HL-60/S4 (cell line): ENCODE measurements at regions not wholly inside any gene's neighbourhood (a gene's known extent, or its start where the extent isn't known, plus 50 kb on each side); places are given as distances from the start of the nearest gene placed in this dataset.
"Not testable (repeated sequence)": the region's sequence is repeated elsewhere in the genome, so short reads cannot be mapped to it uniquely, and the experiment has no call there.

Experiments used
- in situ Hi-C: fragments of 300-500 bp; cut with MboI; formaldehyde crosslinking; loops from 2 replicates; pipeline ENCODE4 v1.14.3; 2022; ENCODE audit warnings: low sequenced_read_pairs

- in situ Hi-C loops = no loop called here
These were observed 172.9 kb upstream of the PPP1R26 start for GRCh38 chr9:135306699-135307098.

DNA sequence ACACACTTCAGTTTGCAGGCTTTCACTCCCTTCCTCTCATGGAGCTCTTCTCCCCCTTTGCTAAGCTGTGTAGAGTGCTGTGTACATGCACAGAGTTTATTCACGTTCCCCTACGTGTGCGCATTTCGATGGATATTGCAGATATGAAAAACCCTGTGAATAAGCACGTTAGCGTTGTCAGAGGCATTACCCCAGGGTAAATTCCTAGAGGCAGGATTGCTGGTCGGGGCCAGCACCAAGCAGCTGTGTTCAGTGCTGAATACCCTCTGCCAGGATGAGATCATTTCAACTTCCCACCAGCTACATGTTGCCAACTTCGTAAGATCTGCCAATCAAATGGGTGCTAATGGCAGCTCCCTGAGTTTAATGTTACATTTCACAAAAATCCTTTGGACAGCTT is 172.3 kb upstream of the PPP1R26 start:
- in situ Hi-C loops = no loop called here

DNA sequence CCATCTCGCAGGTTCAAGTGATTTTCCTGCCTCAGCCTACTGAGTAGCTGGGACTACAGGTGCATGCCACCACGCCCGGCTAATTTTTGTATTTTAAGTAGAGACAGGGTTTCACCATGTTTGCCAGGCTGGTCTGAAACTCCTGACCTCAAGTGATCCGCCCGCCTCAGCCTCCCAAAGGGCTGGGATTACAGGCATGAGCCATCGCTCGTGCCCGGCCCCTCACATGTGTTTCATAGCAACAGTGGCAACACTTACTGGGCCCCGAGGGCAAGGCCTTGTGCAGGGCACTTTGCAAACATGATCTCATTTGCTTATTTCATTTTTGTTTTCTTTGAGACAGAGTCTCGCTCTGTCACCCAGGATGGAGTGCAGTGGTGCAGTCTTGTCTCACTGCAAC is 171.7 kb upstream of the PPP1R26 start:
- in situ Hi-C loops = not testable (repeated sequence)

GRCh38 chr9:135308821-135309762 is 170.5 kb upstream of the PPP1R26 start:
- in situ Hi-C loops = no loop called here

DNA sequence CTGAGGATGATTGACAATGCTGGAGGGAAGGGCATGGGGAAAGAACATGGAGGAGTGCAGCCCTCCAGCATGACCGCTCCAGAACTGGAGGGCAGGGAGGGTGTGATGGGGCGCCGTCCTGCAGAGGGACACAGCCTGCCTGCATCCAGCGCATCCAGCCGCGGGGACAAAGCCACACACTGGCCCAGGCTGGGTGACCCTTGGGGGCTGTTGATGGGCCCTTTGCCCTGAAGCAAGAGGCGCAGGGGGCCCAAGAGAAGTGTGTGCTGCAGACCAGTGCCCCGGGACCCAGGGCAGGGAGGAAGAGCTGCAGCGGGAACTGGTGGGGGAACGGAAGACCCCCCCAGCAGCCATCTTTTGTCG is 169.8 kb upstream of the PPP1R26 start:
- in situ Hi-C loops = no loop called here

DNA sequence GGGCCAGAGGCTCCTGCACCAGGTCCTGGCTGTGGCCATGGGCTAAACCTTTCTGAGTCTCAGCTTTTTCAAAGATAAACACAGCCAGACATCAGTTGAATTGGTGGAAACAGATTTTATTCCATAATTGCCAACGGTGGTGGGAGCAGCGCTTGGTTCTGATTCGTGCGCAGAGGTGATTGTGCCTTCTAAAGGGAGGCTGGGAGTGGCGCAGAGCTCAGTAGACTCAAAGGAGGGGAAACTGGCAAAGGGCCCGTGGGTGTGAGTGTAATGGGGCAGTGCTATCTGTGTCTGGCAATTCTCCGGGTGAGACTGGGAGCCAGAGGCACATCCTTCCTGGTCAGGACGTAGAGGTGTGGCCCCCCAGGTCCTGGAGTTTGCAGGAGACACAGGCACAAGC is 169.4 kb upstream of the PPP1R26 start:
- in situ Hi-C loops = no loop called here

DNA sequence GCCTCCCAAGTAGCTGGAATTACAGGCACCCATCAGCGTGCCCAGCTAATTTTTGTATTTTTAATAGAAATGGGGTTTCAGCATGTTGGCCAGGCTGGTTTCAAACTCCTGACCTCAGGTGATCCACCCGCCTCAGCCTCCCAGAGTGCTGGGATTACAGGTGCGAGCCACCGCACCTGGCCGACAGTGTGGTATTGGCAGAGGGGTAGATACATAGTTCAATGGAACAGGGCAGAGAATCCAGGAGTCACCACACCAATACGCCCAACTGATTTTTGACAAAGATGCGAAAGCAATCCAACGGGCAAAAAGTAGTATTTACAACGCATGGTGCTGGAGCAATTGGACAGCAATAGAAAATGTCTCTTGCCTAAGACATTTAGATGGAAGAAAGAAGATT is 164.0 kb upstream of the PPP1R26 start:
- in situ Hi-C loops = no loop called here

GRCh38 chr9:135320331-135320730 is 159.3 kb upstream of the PPP1R26 start:
- in situ Hi-C loops = no loop called here

GRCh38 chr9:135320943-135321342 is 158.6 kb upstream of the PPP1R26 start:
- in situ Hi-C loops = no loop called here

GRCh38 chr9:135321580-135321979 is 158.0 kb upstream of the PPP1R26 start:
- in situ Hi-C loops = no loop called here

GRCh38 chr9:135324329-135324728 is 155.3 kb upstream of the PPP1R26 start:
- in situ Hi-C loops = no loop called here

DNA sequence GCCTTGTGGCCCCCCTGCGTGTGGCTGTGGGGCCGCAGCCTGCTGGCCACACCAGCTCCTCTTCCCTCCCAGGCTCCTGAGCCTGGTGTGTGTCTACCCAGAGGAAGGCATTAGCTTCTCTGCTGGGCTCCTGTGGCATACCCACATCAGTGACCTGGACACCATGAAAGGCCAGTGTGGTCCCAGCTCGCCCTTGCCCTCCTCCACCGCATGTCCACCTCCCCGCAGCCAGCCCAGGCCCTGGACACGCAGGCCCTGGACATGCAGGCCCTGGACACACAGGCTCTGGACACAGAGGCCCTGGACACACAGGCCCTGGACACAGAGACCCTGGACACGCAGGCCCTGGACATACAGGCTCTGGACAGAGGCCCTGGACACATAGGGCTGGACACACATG is 153.4 kb upstream of the PPP1R26 start:
- in situ Hi-C loops = no loop called here

- in situ Hi-C loops = no loop called here
These were observed 152.9 kb upstream of the PPP1R26 start for GRCh38 chr9:135326633-135327152.

- in situ Hi-C loops = no loop called here
These were observed 150.8 kb upstream of the PPP1R26 start for GRCh38 chr9:135328485-135329417.

DNA sequence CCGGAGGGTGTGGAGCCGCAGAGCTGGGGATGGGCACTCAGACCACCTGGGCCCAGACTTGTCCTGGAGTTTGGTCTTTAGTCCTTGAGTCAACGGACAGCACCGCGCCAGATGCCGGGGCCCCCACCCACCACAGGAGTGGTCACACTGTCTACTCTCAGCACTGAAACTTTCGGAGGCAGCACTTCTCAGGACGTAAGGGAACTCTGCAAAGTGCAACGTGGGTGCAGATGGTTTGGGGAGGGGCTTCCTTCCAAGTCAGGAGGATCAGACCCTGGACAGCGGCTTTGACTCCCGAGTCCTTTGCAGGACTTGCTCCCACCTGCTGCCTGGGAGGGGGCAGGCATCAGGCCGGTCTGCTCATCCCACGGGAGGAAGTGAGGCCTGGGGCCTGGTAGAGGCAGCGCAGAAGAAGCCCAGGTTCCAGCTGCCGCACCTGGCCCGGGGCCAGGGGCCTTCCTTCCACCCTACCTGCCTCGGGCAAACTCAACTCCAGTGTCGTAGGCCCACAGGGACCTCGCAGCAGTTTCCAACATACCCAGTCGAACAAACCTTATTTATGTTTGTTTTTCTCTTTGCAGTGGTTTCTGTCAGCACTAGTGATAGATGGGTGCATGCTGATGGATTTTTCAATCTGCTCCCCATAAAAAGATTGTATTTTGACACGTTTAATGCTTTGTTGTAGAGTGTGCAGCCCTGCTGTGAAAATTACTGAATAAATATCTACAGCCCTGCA is 149.8 kb upstream of the PPP1R26 start:
- in situ Hi-C loops = no loop called here

DNA sequence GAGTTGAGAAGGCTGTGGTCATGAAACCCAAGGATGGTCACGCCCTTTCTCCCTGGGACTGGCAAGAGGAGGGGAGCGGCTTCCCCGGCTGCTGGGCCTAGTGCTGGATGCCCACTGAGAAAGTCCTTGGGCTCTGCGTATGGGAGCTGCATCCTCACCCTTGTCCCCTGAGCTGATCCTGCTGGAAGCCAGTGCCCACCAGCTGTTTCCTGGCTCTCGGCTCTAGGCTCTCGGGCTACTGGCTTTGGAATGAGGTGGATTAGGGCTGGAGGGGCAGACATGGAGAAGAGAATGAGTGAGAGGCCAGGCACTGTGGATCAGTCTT is 149.3 kb upstream of the PPP1R26 start:
- in situ Hi-C loops = no loop called here

DNA sequence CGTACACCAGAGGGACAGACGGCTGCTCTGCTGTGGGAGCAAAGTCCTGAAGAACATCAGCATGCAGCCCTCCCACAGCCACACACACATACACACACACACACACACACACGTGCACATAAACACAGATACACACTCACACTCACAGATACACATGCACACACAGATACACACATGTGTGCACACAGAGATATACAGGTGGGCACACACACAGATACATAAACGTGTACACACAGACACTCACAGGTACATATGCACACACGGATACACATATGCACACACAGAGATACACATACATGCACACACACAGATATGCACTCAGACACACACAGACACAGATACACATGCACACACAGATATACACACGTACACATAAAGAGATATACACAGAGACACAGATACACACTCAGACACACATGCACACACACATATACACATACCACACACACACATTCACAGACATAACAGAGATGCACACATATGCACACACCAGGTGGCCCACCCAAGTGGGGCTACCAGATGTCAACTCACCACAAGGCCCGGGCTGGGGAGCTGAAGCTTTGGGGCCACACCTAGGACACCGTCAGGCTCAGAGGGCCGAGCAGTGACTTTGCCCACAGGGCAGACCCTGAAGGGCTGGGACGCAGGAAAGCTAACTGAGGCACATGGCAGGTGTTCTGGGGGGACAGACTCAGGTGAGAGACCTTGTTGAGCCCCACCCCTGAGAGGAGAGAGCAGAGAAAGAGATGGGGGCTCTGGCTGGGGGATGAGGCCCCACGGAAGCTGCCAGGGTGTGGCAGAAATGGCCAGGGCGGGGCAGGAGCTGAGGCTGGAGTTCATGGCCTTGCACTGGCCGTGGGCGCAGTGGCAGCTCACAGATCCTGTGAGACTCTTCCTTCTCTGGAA is 148.6 kb upstream of the PPP1R26 start:
- in situ Hi-C loops = no loop called here

DNA sequence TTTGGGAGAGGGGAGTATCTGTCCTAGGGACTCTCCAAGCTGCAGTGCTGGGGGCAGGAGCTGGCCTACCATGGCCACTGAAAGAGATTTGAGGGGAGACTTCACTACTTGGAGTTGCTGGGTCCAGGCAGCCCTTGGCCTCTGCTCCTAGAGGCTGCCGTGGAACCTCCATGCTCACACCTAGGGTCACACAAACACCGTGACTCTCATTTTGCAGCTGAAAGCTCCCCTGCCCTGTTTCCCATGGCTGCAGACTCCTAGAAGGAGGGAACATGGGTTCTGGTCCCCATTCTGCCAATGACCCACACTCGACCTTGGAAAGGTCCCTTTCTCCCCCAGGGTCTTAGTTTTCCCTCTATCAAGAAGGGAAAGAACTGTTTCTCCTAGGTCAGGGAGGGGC is 147.1 kb upstream of the PPP1R26 start:
- in situ Hi-C loops = no loop called here

DNA sequence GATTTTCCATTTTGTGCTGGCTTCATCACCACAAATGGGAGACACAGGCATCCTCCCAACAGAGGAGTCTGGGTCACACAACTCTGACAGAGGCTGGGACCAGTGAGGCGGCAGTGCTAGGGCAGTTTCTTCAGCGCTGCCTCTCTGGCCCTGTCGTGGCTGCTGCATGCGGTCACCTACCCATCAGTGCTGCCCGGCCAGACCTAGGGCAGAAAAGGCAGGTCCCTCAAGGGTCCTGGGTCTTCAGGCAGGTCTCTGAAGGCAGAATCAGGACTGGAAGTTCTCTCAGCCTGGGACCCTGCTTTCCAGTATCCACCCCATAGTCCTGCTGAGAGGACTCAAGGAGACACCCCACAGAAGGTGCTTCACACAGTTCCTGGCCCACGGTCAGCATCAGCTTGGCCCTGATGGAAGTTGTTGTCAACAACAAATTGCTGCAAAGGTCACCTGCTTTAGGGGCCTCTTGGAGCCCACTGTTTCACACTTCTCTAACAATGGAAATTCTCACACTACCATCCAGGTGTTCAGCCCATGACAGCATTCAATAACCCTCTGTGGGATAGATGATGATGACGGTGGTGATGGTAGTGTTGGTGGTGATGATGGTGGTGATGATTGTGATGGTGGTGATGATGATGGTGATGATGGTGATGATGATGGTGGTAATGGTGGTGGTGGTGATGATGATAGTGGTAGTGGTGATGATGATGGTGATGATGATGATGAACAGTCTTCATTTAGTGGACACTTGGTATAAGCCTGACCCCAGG is 146.4 kb upstream of the PPP1R26 start:
- in situ Hi-C loops = no loop called here
